NCI-H2081 treated with DMSO at 0.1 percent for 48 hours (cell line): ENCODE measurements at regions not wholly inside any gene's neighbourhood (a gene's known extent, or its start where the extent isn't known, plus 50 kb on each side); places are given as distances from the start of the nearest gene placed in this dataset.

Experiments
- DNase-seq: peaks from one replicate; lab custom pipeline; 2025; lab: John Stamatoyannopoulos, UW

DNA sequence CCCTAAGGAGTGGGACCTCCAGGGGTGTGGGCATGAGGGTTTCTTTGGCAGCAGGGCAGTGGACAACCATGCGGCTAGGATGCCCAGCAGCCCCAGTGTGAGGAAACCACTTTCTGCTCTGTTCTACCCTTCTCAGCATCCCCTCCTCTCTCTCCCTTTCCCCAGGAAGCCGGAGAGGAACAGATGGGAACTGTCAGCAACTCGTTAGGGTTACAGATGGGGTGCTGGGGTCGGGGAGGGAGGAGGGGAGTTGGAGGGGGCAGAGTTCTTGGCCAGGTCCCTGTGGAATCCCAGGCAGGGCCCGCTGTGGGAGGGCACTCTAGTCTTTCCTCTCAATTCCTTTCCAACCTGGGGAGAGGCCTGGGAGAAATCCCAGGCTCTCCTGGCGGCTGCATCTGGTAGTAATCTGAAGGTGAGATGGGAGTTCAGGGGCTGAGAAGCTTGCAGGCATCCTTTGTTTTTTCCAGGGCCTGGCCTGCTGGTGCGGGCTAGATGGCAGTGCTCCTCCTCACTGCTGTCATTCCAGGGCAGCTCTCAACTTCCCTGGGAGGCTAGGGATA lies 93.9 kb upstream of the CSF3R start:
- no peak for DNase-seq

DNA sequence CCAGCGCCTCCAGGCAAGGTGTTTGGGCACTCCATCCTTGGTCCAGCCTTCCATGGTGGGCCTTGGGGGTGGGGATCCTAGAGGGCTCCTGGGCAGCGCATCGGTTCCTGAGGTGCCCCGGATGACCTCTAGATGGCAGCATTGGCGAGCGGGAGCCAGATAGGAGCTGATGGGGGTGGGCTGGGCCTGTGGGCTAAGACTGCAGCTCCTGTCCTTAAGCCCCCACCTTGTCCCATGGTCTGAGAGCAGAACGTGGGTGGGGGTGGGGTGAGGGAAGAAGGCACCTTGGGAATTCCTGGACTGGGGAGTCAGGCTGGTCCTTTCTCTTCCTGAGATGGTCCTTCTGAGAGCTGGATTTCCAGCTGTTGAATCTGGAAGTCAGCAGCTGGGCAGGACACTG lies 93.4 kb upstream of the CSF3R start:
- DNase-seq: peak; percentile 23

DNA sequence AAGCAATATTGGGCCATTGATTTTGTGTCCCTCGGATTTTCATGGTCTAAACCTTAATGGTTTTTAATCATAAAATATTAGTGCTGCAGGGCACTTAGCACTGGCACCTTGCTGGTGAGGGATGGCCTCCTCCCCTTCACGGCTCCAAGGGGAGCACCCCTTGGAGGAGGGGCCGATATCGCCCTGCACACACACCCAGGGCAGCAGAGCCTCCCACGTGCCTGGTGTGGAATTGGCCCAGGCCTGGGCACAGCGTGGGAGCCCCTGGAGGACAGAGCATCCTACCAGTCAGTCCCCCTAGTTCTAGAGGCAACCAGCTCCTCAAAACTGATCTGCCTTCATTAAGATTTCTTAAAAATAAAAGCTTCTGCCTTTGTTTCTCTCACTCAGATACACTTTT lies 90.7 kb upstream of the CSF3R start:
- no peak for DNase-seq

DNA sequence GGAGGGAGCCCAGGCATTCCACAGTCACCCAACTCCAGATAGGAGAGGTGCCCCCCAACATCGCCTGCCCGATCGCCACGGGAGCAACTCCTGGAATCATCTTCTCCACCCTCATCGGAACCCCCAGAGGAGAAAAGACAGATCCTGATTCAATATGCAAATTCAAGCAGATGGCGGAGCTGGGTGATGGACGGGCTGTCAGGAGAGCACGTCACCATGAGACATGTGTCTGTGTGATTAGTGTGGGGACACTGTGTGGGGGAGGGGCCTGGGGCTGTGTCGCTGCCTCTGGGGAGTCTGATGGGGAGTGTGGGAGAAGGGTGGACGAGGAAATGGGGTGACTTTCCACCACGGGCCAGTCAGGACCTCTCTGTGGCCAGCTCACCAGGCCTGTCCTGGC lies 90.2 kb upstream of the CSF3R start:
- no peak for DNase-seq

DNA sequence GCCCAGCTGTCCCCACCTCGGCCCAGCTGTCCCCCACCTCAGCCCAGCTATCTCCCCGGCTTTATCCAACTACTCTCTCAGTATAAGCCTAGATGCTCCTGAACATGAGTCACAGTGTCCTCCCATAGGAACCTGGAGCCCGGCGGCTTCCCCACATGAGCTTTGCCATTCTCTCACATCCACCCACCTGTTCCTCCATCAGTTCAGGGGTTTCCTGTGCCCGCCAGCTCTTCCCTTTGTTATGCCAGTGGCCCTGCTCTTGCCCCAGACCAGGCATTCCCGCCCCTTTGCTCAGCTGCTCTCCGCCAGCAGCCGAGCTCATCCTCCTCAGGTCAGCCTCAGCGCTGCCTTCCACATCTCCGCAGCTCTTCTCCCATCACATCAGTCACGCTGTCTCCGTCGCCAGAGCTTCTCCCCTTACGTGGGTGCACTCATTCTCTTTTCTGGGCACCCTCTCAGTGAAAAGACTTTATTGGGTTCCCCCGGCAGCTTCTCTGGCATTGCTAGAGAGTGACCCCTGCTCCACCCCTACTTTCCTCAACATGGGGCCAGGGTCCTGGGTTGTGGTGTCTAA lies 89.5 kb upstream of the CSF3R start:
- DNase-seq: no peak

DNA sequence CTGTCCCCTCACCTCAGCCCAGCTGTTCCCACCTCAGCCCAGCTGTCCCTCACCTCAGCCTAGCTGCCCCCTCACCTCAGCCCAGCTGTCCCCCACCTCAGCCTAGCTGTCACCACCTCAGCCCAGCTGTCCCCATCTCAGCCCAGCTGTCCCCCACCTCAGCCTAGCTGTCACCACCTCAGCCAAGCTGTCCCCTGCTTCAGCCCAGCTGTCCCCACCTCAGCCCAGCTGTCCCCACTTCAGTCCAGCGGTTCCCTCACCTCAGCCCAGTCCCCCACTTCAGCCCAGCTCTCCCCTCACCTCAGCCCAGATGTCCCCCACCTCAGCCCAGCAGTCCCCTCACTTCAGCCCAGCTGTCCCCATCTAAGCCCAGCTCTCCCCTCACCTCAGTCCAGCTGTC lies 88.4 kb upstream of the CSF3R start:
- DNase-seq: no peak

DNA sequence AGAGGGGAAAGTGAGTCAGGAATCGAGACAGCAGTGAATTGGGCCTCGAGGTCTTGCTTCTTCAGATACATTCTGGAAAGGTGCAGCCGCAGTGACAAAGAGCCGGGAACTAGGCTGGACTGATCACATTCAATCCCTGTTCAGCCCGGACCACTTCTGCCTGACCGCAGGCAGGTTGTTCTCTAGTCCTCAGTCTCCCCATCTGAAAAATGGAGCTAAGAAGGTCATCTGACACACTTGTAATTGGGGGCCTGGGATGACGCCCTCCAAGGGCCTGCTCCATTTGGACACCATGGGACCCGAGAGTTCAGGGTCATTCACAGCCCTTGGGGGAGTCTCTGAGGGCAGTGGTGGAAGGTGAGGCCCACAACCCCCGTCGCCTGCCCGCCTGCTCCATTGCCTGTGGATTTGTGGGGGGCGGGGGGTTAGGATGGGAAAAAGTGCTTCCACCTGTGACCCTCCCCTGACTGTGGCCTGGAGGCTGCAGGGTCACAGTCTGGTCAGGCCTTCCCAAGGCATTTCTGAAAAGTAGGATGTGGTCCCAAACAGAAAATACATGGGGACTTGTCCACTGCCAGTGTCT lies 87.9 kb upstream of the CSF3R start:
- DNase-seq: no peak

DNA sequence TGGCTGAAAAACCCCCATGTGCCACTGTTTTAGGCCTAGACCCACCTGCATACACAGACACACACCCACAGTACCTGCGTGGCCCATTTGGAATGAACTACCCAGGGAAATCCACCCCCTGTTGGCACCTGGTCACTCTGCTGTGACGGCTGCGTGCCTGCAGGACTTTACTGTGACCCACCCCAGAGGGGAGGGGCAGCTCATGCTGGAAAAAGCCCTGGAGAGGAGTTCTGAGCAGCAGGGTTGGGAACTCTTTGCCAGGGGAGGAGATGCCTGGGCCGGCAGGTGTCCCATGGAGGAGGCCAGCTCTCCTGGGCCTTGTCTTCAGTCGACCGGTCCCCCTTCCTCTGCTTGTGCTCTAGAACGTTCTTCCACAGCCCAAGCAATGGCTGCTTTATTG lies 87.3 kb upstream of the CSF3R start:
- DNase-seq: no peak

DNA sequence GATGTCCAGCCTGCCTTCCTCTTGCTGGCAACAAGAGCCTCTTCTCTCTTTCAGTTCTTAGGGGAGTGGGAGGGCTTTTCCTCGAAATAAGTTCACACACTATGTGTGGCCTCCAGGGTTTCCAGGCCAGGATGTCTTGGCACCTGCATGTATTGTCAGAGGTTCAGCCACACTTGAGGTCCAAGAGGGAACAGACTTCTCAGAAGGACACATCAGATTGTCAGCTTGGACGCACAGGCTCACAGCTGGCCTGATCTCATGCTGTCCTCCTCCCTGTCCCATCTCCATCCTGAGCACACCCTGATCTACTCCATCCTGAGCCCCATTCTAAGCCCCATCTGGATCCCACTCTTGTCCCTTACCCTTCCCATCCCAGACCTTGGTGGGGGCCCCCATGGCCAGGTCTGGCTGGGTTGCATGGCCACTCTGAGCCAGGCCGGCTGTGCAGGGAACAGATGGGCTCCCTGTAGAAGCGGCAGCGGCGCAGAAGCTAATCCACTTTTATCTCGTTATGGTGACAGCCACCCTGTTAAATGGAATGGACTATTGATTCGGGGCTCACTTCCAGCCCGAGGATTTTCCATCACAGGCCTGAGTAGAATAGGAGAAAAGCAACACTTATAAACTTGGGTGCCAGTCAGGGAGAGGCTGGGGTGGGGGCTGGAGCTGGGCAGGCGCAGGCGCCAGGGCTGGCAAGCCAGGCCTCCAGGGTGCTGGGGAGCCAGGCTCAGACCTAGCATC lies 85.1 kb upstream of the CSF3R start:
- DNase-seq: no peak

DNA sequence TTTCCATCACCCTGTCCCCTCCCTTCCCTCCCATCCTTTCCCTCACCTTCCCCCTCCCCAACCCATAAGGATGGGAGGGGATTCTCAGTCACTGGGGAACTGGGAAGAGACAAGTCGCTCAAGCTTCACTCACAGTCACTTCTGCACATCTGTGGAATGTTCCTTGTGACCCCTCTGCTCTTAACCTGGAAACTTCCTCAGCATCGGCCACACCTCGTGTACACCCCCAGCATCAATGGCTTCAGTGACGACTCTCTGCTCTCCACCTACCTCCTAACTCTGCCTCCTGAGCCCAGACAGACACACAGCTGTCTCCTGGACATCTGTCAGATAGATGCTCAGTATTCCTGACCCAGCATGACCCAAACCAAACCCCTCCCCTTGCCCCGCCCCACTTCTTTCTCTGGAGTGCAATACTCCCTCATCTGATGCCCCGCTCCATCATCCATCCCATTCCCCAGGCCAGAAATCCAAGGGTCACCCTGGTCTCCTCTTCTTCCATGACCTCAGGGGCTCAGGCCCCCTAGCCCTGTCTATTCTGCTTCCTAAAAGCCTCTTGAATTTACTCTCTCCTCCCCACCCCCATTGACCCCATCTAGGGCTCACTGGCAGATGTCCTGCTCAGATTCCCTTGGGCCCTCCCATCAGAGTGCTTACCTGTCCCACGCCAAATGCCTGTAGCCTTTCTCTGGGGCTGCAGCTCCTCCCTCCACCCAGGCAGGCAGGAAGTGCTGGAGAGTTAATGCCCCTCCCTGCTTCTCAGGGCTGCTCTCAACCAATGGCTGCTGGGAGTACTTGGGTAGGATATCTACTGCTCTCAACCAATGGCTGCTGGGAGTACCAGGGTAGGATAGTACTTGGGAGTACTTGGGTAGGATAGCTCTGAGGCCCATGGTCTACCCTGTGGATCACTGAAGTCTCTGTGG lies 83.1 kb upstream of the CSF3R start:
- DNase-seq: no peak

DNA sequence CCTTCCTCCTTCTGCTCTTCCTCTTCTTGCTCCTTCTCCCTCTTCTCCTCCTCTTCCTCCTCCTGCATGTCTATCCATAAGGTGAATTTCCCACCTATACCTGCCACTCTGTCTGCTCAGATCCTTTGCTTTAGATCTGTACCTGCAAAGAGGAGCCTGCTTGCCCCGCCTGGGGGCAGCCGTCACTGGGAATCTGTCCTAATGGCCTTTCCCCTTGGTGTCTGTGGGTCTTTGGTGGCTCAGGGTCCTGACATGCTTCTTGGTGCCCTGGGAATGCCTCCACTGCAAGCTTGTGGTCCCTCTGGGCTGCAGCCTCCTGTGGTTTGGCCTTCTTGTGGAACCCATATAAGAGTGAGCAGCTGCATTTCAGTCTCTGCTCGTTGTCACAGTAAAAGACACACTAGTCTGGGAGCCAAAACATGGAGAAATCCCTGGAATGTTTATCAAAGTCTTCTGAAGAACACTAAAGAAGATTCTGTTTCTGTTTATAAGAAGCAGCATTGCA lies 79.5 kb upstream of the CSF3R start:
- no peak for DNase-seq

DNA sequence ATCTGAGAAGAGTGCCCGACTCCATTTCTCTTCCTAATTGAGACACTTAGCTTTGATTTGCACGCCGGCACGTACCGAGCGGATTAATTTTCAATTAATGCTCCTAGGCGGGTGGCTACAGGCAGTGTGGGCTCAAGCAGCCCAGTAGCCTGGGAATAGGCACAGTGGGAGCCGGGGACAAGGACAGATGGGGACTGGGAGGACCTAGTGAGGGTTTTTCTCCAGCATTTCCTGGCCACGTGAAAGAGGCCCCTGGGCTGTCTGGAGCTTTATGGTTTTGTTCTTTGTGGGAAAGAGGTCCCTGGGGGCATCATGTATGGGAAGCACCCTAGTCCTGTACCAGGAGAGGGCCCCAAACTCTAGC lies 78.6 kb upstream of the CSF3R start:
- DNase-seq: no peak

DNA sequence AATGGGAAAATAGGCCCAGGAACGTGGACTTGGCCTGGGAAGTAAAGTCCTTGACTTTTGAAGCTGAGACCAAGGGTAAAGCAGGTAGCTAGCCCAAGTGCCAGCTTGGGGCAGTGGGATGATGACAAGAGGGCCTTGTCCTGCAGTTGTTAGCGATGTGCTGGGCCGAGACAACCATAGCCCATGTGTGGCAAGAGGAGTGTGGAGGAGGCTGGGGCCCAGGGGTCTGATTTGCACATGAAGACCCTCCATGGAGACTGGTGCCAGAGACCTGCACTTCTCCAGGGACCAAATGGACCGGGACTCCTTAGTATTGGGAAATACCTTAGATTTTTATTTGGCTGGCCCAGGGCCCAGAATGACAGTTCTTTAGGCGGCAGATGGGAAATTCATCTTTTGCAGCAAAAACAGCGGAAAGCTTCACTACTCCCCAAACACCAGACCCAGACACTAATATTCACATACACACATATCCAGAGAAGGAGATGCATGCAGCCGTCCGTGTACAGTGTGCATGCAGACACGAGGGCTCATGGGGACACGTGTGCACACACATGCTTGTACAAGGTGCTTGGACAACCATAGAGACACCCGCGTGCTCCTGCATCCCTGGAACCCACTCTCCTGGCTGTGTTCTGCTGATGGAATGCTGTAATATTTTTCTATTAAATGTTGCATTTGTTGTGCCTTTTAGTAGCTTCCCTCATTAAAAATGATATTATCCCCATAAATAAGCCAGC lies 78.1 kb upstream of the CSF3R start:
- no peak for DNase-seq

DNA sequence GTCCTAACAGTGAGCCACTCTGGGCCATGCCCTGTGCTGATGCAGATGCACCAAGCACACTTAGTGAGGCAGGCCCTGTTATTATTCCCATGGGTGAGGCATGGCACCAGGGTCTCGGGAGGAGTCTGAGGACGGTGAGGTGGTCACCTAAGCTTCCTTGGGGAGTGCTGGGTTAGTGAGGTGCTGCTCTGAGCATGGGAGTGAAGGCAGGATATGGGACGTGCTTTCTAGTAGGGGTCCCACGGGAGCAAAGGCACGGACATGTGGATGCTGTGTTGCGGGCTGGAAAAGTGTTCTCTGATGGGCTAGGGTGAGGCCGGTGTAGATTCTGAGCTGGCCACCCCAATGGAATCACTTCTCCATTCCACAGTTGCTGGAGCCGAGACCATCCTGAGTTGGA lies 77.5 kb upstream of the CSF3R start:
- no peak for DNase-seq

DNA sequence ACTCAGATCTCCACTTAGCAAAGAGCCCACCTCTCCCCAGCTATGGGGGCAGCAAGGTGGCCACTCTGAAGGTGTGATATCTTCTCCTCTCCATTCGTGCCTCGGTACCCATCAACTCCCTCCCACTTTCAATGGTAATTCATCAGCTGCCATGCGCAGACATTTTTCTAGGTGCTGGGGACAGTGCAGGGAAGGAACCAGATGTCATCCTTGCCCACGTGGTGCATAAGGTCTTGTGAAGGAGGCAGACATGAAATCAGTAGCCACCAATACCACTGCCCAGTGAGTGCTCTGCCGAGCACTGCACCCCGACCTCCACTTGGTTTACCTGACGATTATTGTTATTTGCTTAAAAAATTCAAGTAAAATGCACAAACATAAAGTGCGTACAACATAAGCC lies 76.3 kb upstream of the CSF3R start:
- no peak for DNase-seq

DNA sequence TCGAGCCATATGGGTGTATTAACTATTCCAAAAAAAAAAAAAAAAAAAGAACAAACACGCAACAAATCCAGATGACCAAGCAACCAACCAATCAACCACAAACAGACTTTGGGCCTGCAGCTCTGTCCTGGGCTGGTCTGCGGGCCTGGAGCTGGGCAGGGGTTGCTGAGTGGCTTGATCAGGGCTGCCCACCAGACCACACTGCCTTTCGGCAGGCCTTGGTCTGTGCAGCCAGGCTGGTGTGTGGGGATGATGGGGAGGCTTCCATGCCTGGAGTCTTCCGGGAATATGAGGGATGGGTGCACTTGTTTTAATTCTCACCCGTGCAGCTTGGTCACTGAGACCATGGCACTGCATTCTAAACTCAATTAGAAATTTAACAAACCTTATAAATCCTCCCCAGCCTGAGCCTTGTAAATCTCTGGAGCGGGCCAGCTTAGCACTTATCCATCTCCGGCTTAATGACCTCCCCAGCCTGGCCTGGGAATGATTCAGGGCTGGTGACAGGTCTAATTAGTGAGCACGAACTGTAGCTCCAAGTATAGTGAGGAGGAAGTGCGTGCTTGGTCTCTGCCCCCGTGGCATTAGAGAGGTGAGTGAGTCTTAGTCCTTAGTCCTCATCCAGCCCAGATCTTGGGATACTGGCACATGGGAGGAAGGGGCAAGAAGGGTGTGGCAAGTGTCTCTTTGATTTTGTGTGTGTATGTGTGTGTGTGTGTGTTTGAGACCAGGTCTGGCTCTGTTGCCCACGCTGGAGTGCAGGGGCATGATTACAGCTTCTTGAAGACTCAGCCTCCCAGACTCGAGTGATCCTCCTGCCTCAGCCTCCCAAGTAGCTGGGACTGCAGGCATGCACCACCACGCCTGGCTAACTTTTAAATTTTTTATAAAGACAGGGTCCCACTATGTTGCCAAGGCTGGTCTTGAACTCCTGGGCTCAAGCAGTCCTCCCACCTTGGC lies 74.6 kb upstream of the CSF3R start:
- DNase-seq: no peak

DNA sequence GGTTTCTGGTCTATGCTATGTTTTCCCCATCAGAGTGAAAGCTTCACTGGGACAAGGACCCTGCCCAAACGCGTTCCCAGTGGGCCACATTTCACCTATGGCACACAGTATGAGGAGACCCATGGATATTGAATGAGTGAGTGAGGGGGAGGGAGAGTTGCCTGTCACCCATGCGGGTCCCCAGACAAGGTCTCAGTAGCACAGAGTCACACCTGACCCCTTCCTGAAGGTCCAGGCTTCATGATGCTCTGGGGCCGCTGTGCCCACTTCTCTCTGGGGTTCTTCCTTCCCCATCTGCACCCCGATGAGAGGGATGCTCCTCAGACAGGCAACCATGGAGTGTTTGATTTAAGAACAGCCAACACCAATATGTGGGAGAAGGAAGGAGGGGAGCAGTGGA lies 72.3 kb upstream of the CSF3R start:
- no peak for DNase-seq

DNA sequence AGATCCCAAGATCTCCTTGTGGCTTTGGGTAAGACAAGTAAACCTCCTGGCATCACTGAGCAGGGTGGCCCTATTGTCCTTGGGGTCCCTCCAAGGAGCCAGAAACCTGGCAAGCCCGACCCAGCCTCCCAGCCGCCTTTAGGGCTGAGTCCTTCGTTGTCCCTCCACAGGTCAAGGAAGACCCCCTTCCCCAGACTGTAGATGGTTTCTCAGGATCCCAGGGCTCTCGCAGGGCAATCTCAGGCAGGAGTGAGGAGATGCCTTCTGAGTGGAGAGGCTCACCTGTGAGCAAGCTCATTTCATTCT lies 71.6 kb upstream of the CSF3R start:
- DNase-seq: no peak

DNA sequence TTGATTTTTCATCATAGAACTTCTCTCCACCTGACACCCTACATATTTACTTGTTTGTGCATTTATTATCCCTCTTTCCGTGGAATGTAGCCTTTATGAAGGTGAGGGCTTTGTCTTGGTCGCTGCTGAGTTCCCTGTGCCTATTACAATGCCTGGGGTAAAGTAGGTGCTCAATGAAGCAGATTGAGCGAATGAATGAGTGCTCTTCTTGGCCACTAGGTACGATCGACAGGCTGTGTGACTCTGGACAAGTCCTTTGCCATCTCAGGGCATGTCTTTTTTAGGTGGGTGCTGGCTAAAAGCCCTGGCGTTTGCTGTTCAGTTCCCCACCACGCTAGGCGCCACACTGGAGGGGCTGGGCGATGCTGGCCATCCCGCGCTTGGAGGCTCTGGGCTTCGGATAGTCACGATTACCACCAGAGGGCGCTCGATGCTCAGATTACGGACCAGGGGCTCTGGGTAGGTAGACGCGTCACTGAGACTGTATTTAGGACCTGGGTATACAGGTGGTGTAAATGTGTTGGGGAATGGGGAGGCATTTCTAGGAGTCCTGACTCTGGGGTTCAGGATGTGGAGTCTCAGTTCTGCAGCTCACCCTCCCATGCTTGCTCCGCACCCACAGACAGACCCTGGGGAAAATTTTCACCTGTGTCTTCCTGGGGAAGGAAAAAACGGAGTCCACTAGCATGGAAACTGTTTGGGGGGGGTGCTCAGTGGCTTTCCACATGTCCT lies 71.0 kb upstream of the CSF3R start:
- DNase-seq: peak; percentile 62

DNA sequence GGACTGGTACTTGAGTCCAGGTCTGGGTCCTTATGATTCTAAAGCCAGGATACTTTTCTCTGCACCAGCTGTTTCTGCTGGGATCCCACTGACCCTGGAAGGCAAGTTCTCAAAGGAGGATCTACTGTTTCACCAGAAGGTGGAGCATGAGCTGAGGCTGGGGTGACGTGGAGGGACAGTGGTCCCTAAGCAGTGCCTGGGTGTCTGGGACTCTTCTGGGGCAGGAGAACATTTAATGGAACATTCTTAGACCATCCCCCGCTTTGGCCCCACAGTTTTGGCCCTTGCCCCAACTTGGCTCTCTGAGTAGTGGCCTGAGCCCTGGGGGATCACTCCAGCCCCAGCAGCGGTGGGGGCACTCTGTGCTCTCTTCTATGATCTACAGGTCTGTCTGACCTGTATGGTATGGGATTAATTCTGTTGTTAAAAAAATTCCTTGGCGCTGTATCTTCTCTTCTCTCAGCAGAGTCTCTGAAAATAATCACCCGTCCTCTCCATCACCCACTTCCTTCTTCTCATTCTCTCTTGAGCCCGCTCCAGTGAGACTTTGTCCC lies 60.3 kb upstream of the CSF3R start:
- no peak for DNase-seq
